Right forelimb (tissue), 1 donor: ENCODE measurements at regions not wholly inside any gene's neighbourhood (a gene's known extent, or its start where the extent isn't known, plus 50 kb on each side); places are given as distances from the start of the nearest gene placed in this dataset.

ENCODE experiments used
- DNase-seq: peaks from one replicate; pipeline ENCODE4 v3.0.0-alpha.2; 2018

GRCh38 chr5:156095709-156096241, 231.2 kb upstream of the SGCD start:
- no peak for DNase-seq

DNA sequence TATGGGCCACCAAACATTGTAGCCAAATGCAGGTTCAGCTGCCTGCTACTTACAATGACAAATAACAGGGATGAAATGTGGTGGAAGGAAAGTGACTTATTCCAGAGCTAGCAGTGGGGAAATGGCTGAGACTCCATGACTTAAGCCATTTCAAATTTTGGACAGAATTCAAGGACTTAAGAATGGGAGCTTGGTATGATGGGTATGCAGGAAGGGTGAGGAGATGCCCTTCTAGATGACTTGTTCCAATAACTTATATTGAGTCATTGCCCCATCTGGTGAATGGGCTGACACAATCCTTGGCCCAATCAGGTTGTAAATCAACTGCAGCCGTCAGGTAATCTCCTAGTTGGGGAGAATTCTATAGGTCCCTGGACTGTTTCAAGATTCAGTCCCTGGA, 230.7 kb upstream of the SGCD start:
- no peak for DNase-seq

DNA sequence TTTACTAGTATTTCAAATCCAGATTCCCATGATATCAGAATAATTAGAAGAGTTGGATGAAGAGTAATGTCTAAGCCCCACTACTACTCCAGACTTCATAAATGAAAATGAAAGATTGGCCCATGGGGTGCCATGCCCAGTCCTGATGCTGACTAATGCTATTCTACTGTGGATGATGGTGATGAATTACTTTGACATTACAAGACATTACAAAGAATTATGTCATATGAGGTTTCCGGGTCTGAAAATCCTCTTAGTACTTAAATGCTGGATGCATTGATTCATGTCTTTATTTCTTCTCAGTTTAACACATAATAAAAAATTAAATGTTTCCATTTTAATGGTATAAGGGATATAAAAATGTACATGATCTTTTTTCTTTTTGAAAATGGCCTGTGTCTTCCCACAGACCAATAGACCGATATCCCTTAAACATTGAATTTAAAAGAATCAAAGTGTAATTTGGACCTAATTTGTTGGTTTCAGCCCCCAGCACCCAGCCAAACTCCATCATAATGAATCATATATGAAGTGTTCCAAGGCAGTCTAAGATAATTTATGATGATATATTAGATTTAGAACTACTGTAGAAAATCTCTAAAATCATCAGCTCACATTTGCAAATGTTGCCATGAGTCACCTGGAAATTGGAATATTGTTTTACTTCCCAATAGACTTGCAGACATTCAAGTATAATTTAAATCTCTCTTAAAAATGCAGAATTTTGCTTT, 223.6 kb upstream of the SGCD start:
- DNase-seq, result no peak

DNA sequence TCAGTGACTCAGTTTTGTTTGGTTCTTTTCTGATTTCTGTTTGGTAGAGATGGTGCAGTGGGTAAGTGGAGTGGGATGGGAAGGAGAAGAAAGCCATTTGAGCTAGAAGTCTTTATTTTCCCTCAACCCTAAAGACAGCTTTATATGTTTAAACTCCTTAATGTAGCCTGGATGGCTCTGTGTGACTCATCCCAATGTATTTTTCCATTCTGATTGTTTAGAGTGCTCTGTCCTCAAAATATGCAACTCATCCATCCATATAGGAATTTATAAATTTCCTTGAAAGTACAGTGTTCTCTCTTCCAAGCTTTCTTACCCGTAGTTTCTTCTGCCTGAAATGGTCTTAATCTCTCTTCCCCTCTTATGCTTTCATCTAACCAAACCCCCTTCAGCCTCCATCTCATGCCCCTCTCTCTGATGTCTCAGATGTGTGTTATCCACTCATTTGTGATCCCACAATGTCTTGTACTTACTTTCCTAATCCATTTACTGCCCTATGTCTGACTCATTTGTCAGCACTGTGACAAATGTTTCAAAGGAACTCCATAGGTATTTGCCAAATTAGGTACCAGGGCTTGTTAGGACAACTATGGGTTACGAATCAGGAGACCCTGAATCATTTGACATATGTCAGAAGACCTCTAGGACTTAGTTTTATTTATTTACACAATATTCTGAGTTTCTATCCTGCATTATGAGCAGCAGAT, 217.5 kb upstream of the SGCD start:
- no peak for DNase-seq

- no peak for DNase-seq
These were observed 207.3 kb upstream of the SGCD start for GRCh38 chr5:156119692-156120091.

DNA sequence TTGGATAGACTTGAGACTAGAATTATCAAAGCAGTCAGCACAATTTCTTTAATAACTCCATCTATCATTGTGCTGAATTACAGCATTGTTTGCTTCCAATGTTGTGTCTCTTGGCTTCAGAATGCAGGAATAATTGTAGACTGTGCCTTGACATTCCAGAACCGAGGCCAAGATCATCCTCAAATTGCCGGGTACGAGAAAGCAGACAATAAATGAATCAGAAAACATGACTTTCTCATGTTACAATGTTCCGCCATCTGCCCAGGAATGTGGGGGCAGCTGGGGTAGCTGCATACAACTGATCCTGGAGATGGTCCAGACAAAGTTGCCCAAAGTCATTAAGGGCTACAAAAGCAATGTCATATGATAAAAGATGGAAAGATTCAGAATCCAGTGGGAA, 206.2 kb upstream of the SGCD start:
- no peak for DNase-seq

DNA sequence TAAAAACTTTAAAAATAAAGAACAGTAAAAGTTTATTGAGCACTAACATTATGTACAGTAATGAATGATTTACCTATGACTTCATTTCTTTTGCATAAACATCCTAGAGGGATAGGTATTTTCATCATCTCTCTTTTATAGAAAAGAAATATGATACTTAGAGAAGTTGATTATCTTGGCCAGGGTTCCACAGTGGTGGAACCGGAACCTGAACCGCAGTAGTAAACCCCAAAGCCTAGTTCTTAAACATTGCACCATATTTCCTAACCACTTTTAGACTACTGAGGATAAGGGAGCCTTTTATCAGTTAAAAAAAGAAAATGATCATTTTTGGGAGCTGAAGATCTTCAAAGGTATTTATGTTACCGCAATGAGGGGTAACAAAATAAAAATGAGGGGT, 205.7 kb upstream of the SGCD start:
- no peak for DNase-seq

GRCh38 chr5:156121882-156122281, 205.1 kb upstream of the SGCD start:
- no peak for DNase-seq

DNA sequence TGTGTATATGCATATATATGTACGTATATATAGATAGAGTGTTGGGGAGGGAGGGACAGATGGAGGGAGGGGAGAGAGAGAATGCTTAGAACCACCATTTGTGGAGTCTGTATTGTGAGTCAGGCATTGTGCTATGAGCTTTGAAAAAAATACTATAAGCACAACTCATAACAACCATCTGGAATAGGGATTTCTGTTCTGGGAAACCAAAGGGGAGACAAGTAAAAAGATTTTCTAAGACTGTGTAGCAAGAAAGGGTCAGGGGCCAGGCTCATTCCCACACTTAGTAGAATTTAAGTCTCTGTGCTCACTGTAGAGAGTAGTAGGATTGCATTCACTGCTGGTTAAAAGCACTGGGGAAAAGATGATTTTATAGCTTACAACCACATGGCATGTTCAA, 202.3 kb upstream of the SGCD start:
- no peak for DNase-seq

DNA sequence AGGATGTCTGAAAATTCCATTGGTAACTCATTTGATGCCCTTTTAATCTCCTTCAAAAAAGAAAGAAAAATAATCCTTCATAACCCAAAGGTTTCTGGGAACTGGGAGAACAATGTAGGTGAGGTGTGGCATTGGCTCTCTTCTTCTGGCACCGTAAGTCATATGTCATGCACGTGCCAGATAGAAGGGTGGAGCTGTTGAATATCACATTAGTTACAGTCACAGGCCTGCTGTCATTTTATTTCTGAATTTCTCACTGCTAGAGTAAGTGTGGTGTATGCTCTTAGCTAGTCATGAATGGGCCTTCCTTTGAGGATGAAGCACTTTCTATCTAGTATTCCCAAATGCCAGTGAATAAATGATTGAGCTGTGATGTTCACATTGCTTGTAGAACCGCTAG, 201.8 kb upstream of the SGCD start:
- no peak for DNase-seq

- DNase-seq, result no peak
These were observed 200.2 kb upstream of the SGCD start for GRCh38 chr5:156126716-156127115.

- no peak for DNase-seq
These were observed 198.9 kb upstream of the SGCD start for GRCh38 chr5:156128026-156128425.

- no peak for DNase-seq
These were observed 192.7 kb upstream of the SGCD start for GRCh38 chr5:156134216-156134615.

DNA sequence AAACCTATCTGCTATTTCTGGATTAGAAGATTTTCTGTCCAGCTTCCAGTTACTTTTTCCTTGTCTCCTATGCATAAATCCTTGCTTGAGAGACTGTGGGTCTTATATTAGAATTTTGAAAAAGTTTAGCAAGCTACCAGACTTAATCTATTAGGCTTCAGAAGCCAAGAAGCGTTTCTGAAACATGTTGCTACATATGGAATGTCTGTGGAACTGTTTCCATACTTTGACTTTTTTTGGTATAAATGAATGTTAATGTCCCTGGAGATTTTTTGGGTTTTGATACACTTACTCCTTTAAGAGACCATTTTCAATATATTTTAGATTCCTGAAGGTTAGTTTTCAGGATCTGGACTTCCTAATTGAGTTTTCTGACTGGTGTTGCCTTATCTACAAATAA, 191.4 kb upstream of the SGCD start:
- DNase-seq, result no peak

GRCh38 chr5:156137071-156137869, 189.7 kb upstream of the SGCD start:
- no peak for DNase-seq

DNA sequence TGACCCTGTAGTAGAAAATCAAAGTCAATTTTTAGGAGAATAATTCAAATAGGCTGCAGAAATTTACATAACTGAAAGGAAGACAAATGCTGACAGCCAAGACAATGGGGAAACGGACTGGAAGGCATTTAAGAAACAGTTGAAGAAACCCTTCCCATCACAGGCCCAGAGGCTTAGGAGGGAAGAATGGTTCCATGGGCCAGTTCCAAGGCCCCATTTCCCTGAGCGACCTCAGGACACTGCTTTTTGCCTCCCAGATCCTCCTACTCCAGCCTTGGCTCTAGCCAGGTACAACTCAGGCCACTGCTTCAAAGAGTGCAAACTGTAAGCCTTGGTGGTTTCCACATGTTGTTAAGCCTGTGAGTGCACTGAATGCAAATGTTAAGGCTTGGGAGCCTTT, 184.1 kb upstream of the SGCD start:
- no peak for DNase-seq

- no peak for DNase-seq
These were observed 179.6 kb upstream of the SGCD start for GRCh38 chr5:156147261-156147943.

DNA sequence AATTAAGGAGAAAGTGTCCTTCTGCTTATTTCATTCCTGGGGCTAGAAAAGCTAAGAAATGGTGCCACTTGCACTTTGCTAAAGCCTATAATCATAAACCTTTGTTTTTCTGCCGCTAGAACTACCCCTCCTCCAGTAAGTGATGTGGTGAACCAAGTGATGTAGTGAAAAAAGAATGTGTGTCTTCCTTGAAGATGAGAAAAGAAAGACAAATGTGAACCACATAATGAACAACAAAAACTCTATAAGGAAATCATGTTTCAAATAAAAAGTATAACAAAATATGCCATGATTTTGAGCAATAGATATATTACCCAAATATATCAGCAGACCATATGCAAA, 179.0 kb upstream of the SGCD start:
- DNase-seq, result no peak

DNA sequence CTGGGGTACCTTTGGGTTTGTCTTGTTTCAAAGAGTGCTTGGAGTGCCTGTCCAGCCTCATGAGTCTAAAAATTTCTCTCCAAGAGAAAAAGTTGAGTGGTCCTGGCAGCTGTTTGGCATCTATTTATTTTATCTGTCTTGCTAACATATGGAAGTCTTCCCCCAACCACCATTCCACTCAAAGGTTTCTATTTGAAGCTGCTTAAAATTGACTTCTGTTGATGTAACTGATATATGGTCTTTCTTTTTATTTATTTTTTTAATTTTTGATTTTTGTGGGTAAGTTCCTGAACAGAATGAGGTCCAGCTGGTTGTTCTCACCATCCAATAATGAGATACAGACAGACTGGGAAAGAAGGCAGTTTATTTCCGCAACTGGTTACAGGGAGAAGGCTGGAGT, 178.7 kb upstream of the SGCD start:
- no peak for DNase-seq

DNA sequence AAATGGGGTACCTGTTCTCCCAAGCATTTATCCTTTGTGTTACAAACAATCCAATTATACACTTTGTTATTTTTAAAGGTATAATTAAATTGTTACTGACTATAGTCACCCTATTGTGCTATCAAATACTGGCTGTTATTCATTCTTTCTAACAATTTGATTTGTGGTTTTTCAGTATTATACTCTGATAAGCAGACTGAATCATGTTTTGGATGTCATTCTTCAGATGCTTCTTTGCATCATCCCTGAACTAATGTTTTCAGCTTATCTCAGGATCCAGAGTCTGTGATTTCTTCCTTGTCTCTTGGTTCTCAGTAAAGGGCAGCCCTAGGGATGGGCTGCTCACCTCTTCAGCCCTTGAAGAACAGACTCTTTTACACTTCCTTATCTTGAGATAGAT, 177.8 kb upstream of the SGCD start:
- DNase-seq, result no peak

- no peak for DNase-seq
These were observed 173.4 kb upstream of the SGCD start for GRCh38 chr5:156153602-156154001.

DNA sequence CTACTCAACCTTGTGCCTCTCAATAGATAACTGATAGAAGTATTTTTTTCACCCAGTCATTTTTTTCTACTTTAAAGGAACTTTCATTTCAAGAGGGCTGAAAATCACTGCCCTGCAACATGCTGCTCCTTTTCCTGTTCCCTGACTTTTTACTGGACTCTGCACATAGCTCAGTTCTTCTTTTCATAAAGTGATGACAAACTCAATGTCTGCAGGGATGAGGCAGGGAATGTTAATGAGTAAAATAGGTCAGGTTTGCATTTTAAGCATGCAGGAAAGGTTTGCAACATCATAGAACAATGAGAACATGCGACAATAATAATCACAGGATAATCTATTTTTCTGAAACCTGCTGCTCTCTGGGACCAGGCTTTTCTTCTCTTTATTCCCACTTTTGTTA, 172.2 kb upstream of the SGCD start:
- DNase-seq, result no peak

- no peak for DNase-seq
These were observed 171.4 kb upstream of the SGCD start for GRCh38 chr5:156155598-156155997.
